ENCODE measurements at regions not wholly inside any gene's neighbourhood (a gene's known extent, or its start where the extent isn't known, plus 50 kb on each side); places are given as distances from the start of the nearest gene placed in this dataset.
A peak's percentile ranks its signal among the peaks of the same experiment; 100 is the strongest.

GRCh38 chr7:106957766-106958165 lies 86.7 kb upstream of the PRKAR2B start:
- no peak overlapping the region for H2AFZ ChIP-seq (ENCODE audit: low read depth, low read length)
- no peaks in the 10 kb centered on the region for H3K9me3 ChIP-seq (ENCODE audit: insufficient read depth, low read length, severe bottlenecking)
- no peaks in the 10 kb centered on the region for H3K36me3 ChIP-seq (ENCODE audit: insufficient read depth, low read length)
- H3K4me2 ChIP-seq (ENCODE audit: insufficient read depth, low read length), result no peak overlapping the region
- no peak overlapping the region for H3K9ac ChIP-seq (ENCODE audit: low read depth, low read length)
- no peak for TF ChIP-seq EZH2 (IDR thresholded peaks at IDR 0.05; ENCODE audit: borderline replicate concordance, low read depth, low read length, severe bottlenecking)
- TF ChIP-seq, protein P1, sequence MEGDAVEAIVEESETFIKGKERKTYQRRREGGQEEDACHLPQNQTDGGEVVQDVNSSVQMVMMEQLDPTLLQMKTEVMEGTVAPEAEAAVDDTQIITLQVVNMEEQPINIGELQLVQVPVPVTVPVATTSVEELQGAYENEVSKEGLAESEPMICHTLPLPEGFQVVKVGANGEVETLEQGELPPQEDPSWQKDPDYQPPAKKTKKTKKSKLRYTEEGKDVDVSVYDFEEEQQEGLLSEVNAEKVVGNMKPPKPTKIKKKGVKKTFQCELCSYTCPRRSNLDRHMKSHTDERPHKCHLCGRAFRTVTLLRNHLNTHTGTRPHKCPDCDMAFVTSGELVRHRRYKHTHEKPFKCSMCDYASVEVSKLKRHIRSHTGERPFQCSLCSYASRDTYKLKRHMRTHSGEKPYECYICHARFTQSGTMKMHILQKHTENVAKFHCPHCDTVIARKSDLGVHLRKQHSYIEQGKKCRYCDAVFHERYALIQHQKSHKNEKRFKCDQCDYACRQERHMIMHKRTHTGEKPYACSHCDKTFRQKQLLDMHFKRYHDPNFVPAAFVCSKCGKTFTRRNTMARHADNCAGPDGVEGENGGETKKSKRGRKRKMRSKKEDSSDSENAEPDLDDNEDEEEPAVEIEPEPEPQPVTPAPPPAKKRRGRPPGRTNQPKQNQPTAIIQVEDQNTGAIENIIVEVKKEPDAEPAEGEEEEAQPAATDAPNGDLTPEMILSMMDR (IDR thresholded peaks at IDR 0.05; ENCODE audit: borderline replicate concordance, extremely low read depth, low read length, poor library complexity, severe bottlenecking), result no peak
- H3K27me3 ChIP-seq (ENCODE audit: insufficient read depth, low read length, poor library complexity), result peaks cover 2% of the 10 kb centered on the region
- H3K79me2 ChIP-seq (ENCODE audit: insufficient read depth, low read length), result no peaks in the 10 kb centered on the region
- H3K27ac ChIP-seq (ENCODE audit: low read length), result no peak overlapping the region
- H3K4me3 ChIP-seq (ENCODE audit: low read depth in 1 of 2, low read length in 2 of 2), result no peak overlapping the region
- H3K4me1 ChIP-seq (ENCODE audit: insufficient read depth, low read length), result no peaks in the 10 kb centered on the region
- H4K20me1 ChIP-seq (ENCODE audit: insufficient read depth, low read length), result no peaks in the 10 kb centered on the region
- DNase-seq, result no peak
- no peak for ATAC-seq (ENCODE audit: insufficient read depth, low read depth)

GRCh38 chr7:106959753-106960152 lies 84.8 kb upstream of the PRKAR2B start:
- H3K4me3 ChIP-seq (ENCODE audit: low read depth in 1 of 2, low read length in 2 of 2), result no peak overlapping the region
- H3K9ac ChIP-seq (ENCODE audit: low read depth, low read length), result no peak overlapping the region
- ATAC-seq (ENCODE audit: insufficient read depth, low read depth) (peak; percentile 57; the same call in 1 of the 3 replicates), DNase-seq (peak; percentile 6)
- no peaks in the 10 kb centered on the region for H3K9me3 ChIP-seq (ENCODE audit: insufficient read depth, low read length, severe bottlenecking)
- no peak overlapping the region for H3K4me2 ChIP-seq (ENCODE audit: insufficient read depth, low read length)
- TF ChIP-seq EZH2 (IDR thresholded peaks at IDR 0.05; ENCODE audit: borderline replicate concordance, low read depth, low read length, severe bottlenecking), result no peak
- TF ChIP-seq, protein P1 (IDR thresholded peaks at IDR 0.05; ENCODE audit: borderline replicate concordance, extremely low read depth, low read length, poor library complexity, severe bottlenecking), result peak; percentile 23
- H2AFZ ChIP-seq (ENCODE audit: low read depth, low read length), result no peak overlapping the region
- peaks cover 2% of the 10 kb centered on the region for H3K27me3 ChIP-seq (ENCODE audit: insufficient read depth, low read length, poor library complexity)
- H4K20me1 ChIP-seq (ENCODE audit: insufficient read depth, low read length), result no peaks in the 10 kb centered on the region
- no peaks in the 10 kb centered on the region for H3K36me3 ChIP-seq (ENCODE audit: insufficient read depth, low read length)
- H3K27ac ChIP-seq (ENCODE audit: low read length), result no peak overlapping the region
- no peaks in the 10 kb centered on the region for H3K4me1 ChIP-seq (ENCODE audit: insufficient read depth, low read length)
- no peaks in the 10 kb centered on the region for H3K79me2 ChIP-seq (ENCODE audit: insufficient read depth, low read length)

DNA sequence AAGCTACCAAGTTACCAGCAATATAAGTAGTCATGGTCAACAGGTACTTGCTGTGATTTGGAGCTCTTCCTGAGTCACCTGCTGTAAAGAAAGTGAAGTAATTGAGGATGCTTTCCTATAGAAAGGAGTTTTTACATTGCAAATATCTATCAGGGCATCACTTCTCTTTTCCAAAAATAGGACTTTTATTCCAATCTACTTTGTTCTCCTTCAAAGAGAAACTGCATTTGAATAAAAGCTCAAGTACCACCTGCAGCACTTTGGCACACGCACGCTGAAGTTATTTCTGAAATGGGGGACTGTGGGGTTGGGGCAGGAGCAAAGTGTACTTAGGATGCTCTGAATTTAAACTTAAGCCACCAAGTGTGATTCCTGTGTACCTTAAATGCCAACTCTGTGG lies 81.8 kb upstream of the PRKAR2B start:
- no peaks in the 10 kb centered on the region for H3K36me3 ChIP-seq (ENCODE audit: insufficient read depth, low read length)
- ATAC-seq (ENCODE audit: insufficient read depth, low read depth) (no peak), DNase-seq (no peak)
- no peaks in the 10 kb centered on the region for H3K9me3 ChIP-seq (ENCODE audit: insufficient read depth, low read length, severe bottlenecking)
- no peaks in the 10 kb centered on the region for H3K4me1 ChIP-seq (ENCODE audit: insufficient read depth, low read length)
- no peak overlapping the region for H2AFZ ChIP-seq (ENCODE audit: low read depth, low read length)
- no peaks in the 10 kb centered on the region for H3K79me2 ChIP-seq (ENCODE audit: insufficient read depth, low read length)
- no peak overlapping the region for H3K9ac ChIP-seq (ENCODE audit: low read depth, low read length)
- peaks cover 7% of the 10 kb centered on the region for H3K27me3 ChIP-seq (ENCODE audit: insufficient read depth, low read length, poor library complexity)
- TF ChIP-seq, protein P1 (IDR thresholded peaks at IDR 0.05; ENCODE audit: borderline replicate concordance, extremely low read depth, low read length, poor library complexity, severe bottlenecking), result no peak
- TF ChIP-seq EZH2 (IDR thresholded peaks at IDR 0.05; ENCODE audit: borderline replicate concordance, low read depth, low read length, severe bottlenecking), result no peak
- H3K4me3 ChIP-seq (ENCODE audit: low read depth in 1 of 2, low read length in 2 of 2), result no peak overlapping the region
- no peak overlapping the region for H3K27ac ChIP-seq (ENCODE audit: low read length)
- H4K20me1 ChIP-seq (ENCODE audit: insufficient read depth, low read length), result no peaks in the 10 kb centered on the region
- no peak overlapping the region for H3K4me2 ChIP-seq (ENCODE audit: insufficient read depth, low read length)

DNA sequence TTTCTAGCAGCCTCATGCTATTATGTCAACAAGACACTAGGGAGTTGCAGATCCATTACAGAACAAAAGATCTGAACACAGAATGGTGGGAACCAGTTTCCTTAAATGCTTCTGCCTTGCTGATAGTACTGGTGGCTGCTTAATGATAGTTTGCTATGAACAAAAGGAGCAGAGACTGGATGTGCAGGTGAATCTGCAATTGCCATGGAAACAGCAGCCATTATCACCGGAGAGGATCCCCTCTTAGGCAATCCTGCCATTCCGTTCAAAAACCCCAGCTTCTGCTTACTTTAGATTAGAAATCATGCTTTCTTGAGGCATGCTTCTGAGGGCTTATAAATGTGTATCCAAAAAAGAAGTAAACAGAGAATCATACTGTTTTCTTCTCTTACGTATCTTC lies 80.0 kb upstream of the PRKAR2B start:
- Histone ChIP-seq H4K20me1 (ENCODE audit: insufficient read depth, low read length) (no peaks in the 10 kb centered on the region), H2AFZ (ENCODE audit: low read depth, low read length) (no peak overlapping the region), H3K9me3 (ENCODE audit: insufficient read depth, low read length, severe bottlenecking) (no peaks in the 10 kb centered on the region), H3K36me3 (ENCODE audit: insufficient read depth, low read length) (no peaks in the 10 kb centered on the region), H3K27me3 (ENCODE audit: insufficient read depth, low read length, poor library complexity) (peaks cover 10% of the 10 kb centered on the region), H3K4me3 (ENCODE audit: low read depth in 1 of 2, low read length in 2 of 2) (no peak overlapping the region), H3K4me1 (ENCODE audit: insufficient read depth, low read length) (no peaks in the 10 kb centered on the region), H3K79me2 (ENCODE audit: insufficient read depth, low read length) (no peaks in the 10 kb centered on the region), H3K4me2 (ENCODE audit: insufficient read depth, low read length) (no peak overlapping the region), H3K27ac (ENCODE audit: low read length) (no peak overlapping the region), H3K9ac (ENCODE audit: low read depth, low read length) (no peak overlapping the region)
- ATAC-seq (ENCODE audit: insufficient read depth, low read depth) (no peak), DNase-seq (no peak)
- TF ChIP-seq, protein P1 (IDR thresholded peaks at IDR 0.05; ENCODE audit: borderline replicate concordance, extremely low read depth, low read length, poor library complexity, severe bottlenecking), result no peak
- TF ChIP-seq EZH2 (IDR thresholded peaks at IDR 0.05; ENCODE audit: borderline replicate concordance, low read depth, low read length, severe bottlenecking), result no peak
